SK-N-SH (cell line): ENCODE measurements at regions not wholly inside any gene's neighbourhood (a gene's known extent, or its start where the extent isn't known, plus 50 kb on each side); places are given as distances from the start of the nearest gene placed in this dataset.
A peak's percentile ranks its signal among the peaks of the same experiment; 100 is the strongest.

Source experiments
- CTCF ChIA-PET: fragments of 300-600, 350-600 bp; formaldehyde crosslinking; extraction: SDS; loops from one replicate; lab custom pipeline; 2021; lab: Yijun Ruan, JAX
- POLR2A ChIA-PET: fragments of 350-600 bp; sonication (Branson Sonifier 250); formaldehyde crosslinking; extraction: SDS; loops from one replicate; lab custom pipeline; 2020; ENCODE audit warnings: antibody characterized with exemption, inconsistent platforms; lab: Yijun Ruan, JAX
- DNase-seq: peaks from one replicate; pipeline ENCODE4 v3.0.0; 2012
- H2AFZ ChIP-seq: fragments of 200-600 bp; sonication (generic); 2 replicates; pipeline ENCODE4 v1.8.1; 2016; ENCODE audit warnings: antibody characterized with exemption, mild to moderate bottlenecking, low read depth
- H3F3A ChIP-seq: fragments of 200-600 bp; sonication (generic); replicated peaks from 2 replicates; pipeline ENCODE3; 2016; ENCODE audit warnings: antibody characterized with exemption, mild to moderate bottlenecking; ENCODE audit not compliant: insufficient read depth
- H3K27ac ChIP-seq, 2 experiments: fragments of 200-500 bp in 1 of 2; fragments of 200-600 bp in 1 of 2; sonication (Bioruptor generic) in 1 of 2; sonication (generic), shearing (Covaris generic) in 1 of 2; 2 replicates each; pipeline versions ENCODE4 v1.5.1 to v1.6.1; 2014 to 2016; ENCODE audit warnings: low read depth in 2 of 2, inconsistent platforms in 1 of 2, low read length in 1 of 2, mild to moderate bottlenecking in 1 of 2, mixed read lengths in 1 of 2
- H3K27me3 ChIP-seq: fragments of 200-600 bp; sonication (generic), shearing (Covaris generic); 2 replicates; pipeline ENCODE4 v1.6.1; 2016; ENCODE audit warnings: mixed run types; ENCODE audit not compliant: insufficient read depth
- H3K36me3 ChIP-seq, 2 experiments: fragments of 200-500 bp in 1 of 2; fragments of 200-600 bp in 1 of 2; sonication (Bioruptor generic) in 1 of 2; sonication (generic) in 1 of 2; replicated peaks in 1 of 2; 2 replicates each; pipeline versions ENCODE3 to v1.5.1; 2014 to 2016; ENCODE audit warnings: low read length in 1 of 2, mild to moderate bottlenecking in 1 of 2; ENCODE audit not compliant: insufficient read depth in 2 of 2, control insufficient read depth in 1 of 2
- H3K4me1 ChIP-seq, 2 experiments: fragments of 200-500 bp in 1 of 2; fragments of 200-600 bp in 1 of 2; sonication (Bioruptor generic) in 1 of 2; sonication (generic), shearing (Covaris generic) in 1 of 2; 2 replicates each; pipeline versions ENCODE4 v1.5.1 to v1.6.1; 2014 to 2016; ENCODE audit warnings: low read depth in 1 of 2, low read length in 1 of 2, mixed run types in 1 of 2; ENCODE audit not compliant: insufficient read depth in 2 of 2, control insufficient read depth in 1 of 2
- H3K4me2 ChIP-seq: fragments of 200-600 bp; sonication (generic), shearing (Covaris generic); 2 replicates; pipeline ENCODE4 v1.6.1; 2017; ENCODE audit warnings: mixed run types
- H3K4me3 ChIP-seq, 2 experiments: fragments of 200-500 bp in 1 of 2; fragments of 200-600 bp in 1 of 2; sonication (Bioruptor generic) in 1 of 2; sonication (generic), shearing (Covaris generic) in 1 of 2; 2 replicates each; pipeline versions ENCODE4 v1.5.1 to v1.8.1; 2014 to 2016; ENCODE audit warnings: low read depth in 2 of 2, inconsistent platforms in 1 of 2, low read length in 1 of 2, mild to moderate bottlenecking in 1 of 2, mixed read lengths in 1 of 2, moderate library complexity in 1 of 2
- H3K79me2 ChIP-seq: fragments of 200-600 bp; sonication (generic); 2 replicates; pipeline ENCODE4 v1.8.1; 2017; ENCODE audit warnings: mild to moderate bottlenecking; ENCODE audit not compliant: insufficient read depth
- H3K9ac ChIP-seq: fragments of 200-600 bp; sonication (generic); 2 replicates; pipeline ENCODE4 v1.6.1; 2017; ENCODE audit warnings: mixed run types
- H3K9me2 ChIP-seq: fragments of 200-600 bp; sonication (generic); 2 replicates; pipeline ENCODE4 v1.6.1; 2017; ENCODE audit warnings: mixed run types
- H3K9me3 ChIP-seq: fragments of 200-600 bp; sonication (generic); 2 replicates; pipeline ENCODE4 v1.6.1; 2017; ENCODE audit warnings: mixed run types, mild to moderate bottlenecking, moderate library complexity
- H4K20me1 ChIP-seq: fragments of 200-600 bp; sonication (generic); 2 replicates; pipeline ENCODE4 v1.6.1; 2017; ENCODE audit warnings: mild to moderate bottlenecking, mixed run types; ENCODE audit not compliant: insufficient read depth
- CHD2 ChIP-seq: fragments of 150-350 bp; IDR thresholded peaks from 2 replicates; pipeline ENCODE4 v1.6.1; 2018; ENCODE audit warnings: low read length; ENCODE audit not compliant: partially characterized antibody
- EP300 ChIP-seq, 2 experiments: IDR thresholded peaks; 2 replicates each; pipeline versions ENCODE4 v1.4.0 to v1.6.1; 2012; ENCODE audit warnings: borderline replicate concordance in 1 of 2, low read depth in 1 of 2, low read length in 1 of 2
- FOSL2 ChIP-seq: IDR thresholded peaks from 2 replicates; pipeline ENCODE4 v1.4.0; 2012; ENCODE audit warnings: low read depth, mild to moderate bottlenecking, moderate library complexity, borderline replicate concordance
- FOXM1 ChIP-seq: IDR thresholded peaks from 2 replicates; pipeline ENCODE4 v1.4.0; 2012; ENCODE audit warnings: low read depth, mild to moderate bottlenecking
- JUND ChIP-seq: IDR thresholded peaks from 2 replicates; pipeline ENCODE4 v1.4.0; 2012
- MXI1 ChIP-seq: IDR thresholded peaks from 2 replicates; pipeline ENCODE4 v1.6.1; 2012; ENCODE audit warnings: mild to moderate bottlenecking, low read depth, low read length, improper control_type of control experiment
- NFIC ChIP-seq: IDR thresholded peaks from 2 replicates; pipeline ENCODE4 v1.4.0; 2012; ENCODE audit warnings: borderline replicate concordance
- POLR2AphosphoS5 ChIP-seq: IDR thresholded peaks from 2 replicates; pipeline ENCODE4 v1.6.1; 2012; ENCODE audit warnings: low read depth, low read length
- RAD21 ChIP-seq: IDR thresholded peaks from 2 replicates; pipeline ENCODE4 v1.6.1; 2012; ENCODE audit warnings: mild to moderate bottlenecking, low read length
- REST ChIP-seq: IDR thresholded peaks from 2 replicates; pipeline ENCODE4 v1.6.1; 2012; ENCODE audit warnings: mild to moderate bottlenecking, low read depth, low read length, moderate library complexity
- RXRA ChIP-seq: IDR thresholded peaks from 2 replicates; pipeline ENCODE4 v1.4.0; 2012; ENCODE audit warnings: low read depth, mild to moderate bottlenecking, borderline replicate concordance
- SIN3A ChIP-seq: IDR thresholded peaks from 2 replicates; pipeline ENCODE4 v1.6.1; 2012; ENCODE audit warnings: low read depth, mild to moderate bottlenecking, low read length, moderate library complexity, borderline replicate concordance
- USF2 ChIP-seq: fragments of 150-350 bp; IDR thresholded peaks from 2 replicates; pipeline ENCODE4 v1.6.1; 2017; ENCODE audit warnings: antibody characterized with exemption, low read length, low read depth, borderline replicate concordance
- WGBS: methylation state at CpG from one replicate; pipeline ENCODE4 v1.1.6; 2017; ENCODE audit warnings: low lambda C conversion rate; 5-methylcytosine and 5-hydroxymethylcytosine counted together
- TF ChIP-seq, protein P1 (sequence below): IDR thresholded peaks from 2 replicates; pipeline ENCODE4 v1.4.0; 2012; ENCODE audit warnings: low read depth
- TF ChIP-seq, protein P2 (sequence below): IDR thresholded peaks from 2 replicates; pipeline ENCODE4 v1.4.0; 2012; ENCODE audit warnings: low read depth, borderline replicate concordance
- TF ChIP-seq, protein P3 (sequence below): fragments of 150-350 bp; IDR thresholded peaks from 2 replicates; pipeline ENCODE4 v1.6.1; 2016; ENCODE audit warnings: mild to moderate bottlenecking, low read depth, low read length

GRCh38 chr15:70262591-70263274 is 165.0 kb upstream of the TLE3 start:
- Histone ChIP-seq H3K36me3 (no peaks in the 10 kb centered on the region), H3K79me2 (no peaks in the 10 kb centered on the region), H3K9ac (no peak overlapping the region), H3K9me2 (no peaks in the 10 kb centered on the region), H3F3A (no peaks in the 10 kb centered on the region), H3K4me3 (no peak overlapping the region), H3K4me2 (no peak overlapping the region), H3K27me3 (no peaks in the 10 kb centered on the region), H3K4me1 (peaks cover 8 to 60% of the 10 kb centered on the region in 2 experiments; a peak in 3 of 4 replicates), H3K9me3 (no peaks in the 10 kb centered on the region), H3K27ac (peak overlapping the region in 1 of 2 experiments; percentile 74; a peak in 1 of 4 replicates), H2AFZ (no peak overlapping the region), H4K20me1 (no peaks in the 10 kb centered on the region)
- ChIA-PET POLR2A (no interaction called here), CTCF (interaction anchor here (1.1 to 1.4 kb wide), 3 partner anchors 15 to 204 kb away, joined by 3 read pairs; no protein-coding TSS in a partner anchor)
- DNase-seq, result peak; percentile 56
- TF ChIP-seq CHD2, result no peak
- no peak for TF ChIP-seq FOSL2
- TF ChIP-seq EP300 (IDR thresholded peaks at IDR 0.05; ENCODE audit: borderline replicate concordance in 1 of 2, low read depth in 1 of 2, low read length in 1 of 2), result no peak
- no peak for TF ChIP-seq RXRA
- no peak for TF ChIP-seq POLR2AphosphoS5
- 0 out of 2 replicates have a peak, but pooled peaks have one; percentile 24 for TF ChIP-seq MXI1
- peak; percentile 24 for TF ChIP-seq RAD21
- TF ChIP-seq REST, result no peak
- TF ChIP-seq JUND, result no peak
- no peak for TF ChIP-seq NFIC
- TF ChIP-seq, protein P1, sequence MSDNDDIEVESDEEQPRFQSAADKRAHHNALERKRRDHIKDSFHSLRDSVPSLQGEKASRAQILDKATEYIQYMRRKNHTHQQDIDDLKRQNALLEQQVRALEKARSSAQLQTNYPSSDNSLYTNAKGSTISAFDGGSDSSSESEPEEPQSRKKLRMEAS, result no peak
- TF ChIP-seq SIN3A, result no peak
- WGBS, result 87% methylated on average over 5 of the region's 6 CpGs

GRCh38 chr15:70262171-70262570 is 164.5 kb upstream of the TLE3 start:
- Histone ChIP-seq H3K4me1 (peaks cover 8 to 60% of the 10 kb centered on the region in 2 experiments; a peak in 3 of 4 replicates), H2AFZ (no peak overlapping the region), H3K9me3 (no peaks in the 10 kb centered on the region), H3K4me2 (no peak overlapping the region), H3K9ac (no peak overlapping the region), H3K4me3 (no peak overlapping the region), H3K36me3 (no peaks in the 10 kb centered on the region), H3K79me2 (no peaks in the 10 kb centered on the region), H3K27me3 (no peaks in the 10 kb centered on the region), H3K27ac (no peak overlapping the region), H4K20me1 (no peaks in the 10 kb centered on the region), H3K9me2 (no peaks in the 10 kb centered on the region), H3F3A (no peaks in the 10 kb centered on the region)
- CTCF ChIA-PET, result interaction anchor here (1.1 to 1.2 kb wide), 2 partner anchors 97 to 204 kb away, joined by 3 read pairs; no protein-coding TSS in a partner anchor
- WGBS, result 85% methylated on average over 2 of the region's 2 CpGs
- POLR2A ChIA-PET, result no interaction called here
- no peak for DNase-seq
- TF ChIP-seq, protein P2, sequence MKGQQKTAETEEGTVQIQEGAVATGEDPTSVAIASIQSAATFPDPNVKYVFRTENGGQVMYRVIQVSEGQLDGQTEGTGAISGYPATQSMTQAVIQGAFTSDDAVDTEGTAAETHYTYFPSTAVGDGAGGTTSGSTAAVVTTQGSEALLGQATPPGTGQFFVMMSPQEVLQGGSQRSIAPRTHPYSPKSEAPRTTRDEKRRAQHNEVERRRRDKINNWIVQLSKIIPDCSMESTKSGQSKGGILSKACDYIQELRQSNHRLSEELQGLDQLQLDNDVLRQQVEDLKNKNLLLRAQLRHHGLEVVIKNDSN, result no peak
- TF ChIP-seq NFIC (no peak), FOXM1 (no peak), USF2 (no peak), REST (no peak)
- TF ChIP-seq, protein P3, sequence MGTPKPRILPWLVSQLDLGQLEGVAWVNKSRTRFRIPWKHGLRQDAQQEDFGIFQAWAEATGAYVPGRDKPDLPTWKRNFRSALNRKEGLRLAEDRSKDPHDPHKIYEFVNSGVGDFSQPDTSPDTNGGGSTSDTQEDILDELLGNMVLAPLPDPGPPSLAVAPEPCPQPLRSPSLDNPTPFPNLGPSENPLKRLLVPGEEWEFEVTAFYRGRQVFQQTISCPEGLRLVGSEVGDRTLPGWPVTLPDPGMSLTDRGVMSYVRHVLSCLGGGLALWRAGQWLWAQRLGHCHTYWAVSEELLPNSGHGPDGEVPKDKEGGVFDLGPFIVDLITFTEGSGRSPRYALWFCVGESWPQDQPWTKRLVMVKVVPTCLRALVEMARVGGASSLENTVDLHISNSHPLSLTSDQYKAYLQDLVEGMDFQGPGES, result no peak
